EH (cell line): ENCODE measurements at regions not wholly inside any gene's neighbourhood (a gene's known extent, or its start where the extent isn't known, plus 50 kb on each side); places are given as distances from the start of the nearest gene placed in this dataset.
"Not testable (repeated sequence)": the region's sequence is repeated elsewhere in the genome, so short reads cannot be mapped to it uniquely, and the experiment has no call there.

Experiments
- DNase-seq: peaks from one replicate; pipeline ENCODE4 v3.0.0-alpha.2; 2015; ENCODE audit warnings: low read depth

GRCh38 chr4:12447451-12447850, 1018.8 kb upstream of the HS3ST1 start:
- DNase-seq: no peak

- no peak for DNase-seq
Measured at GRCh38 chr4:12446657-12447185, 1018.0 kb upstream of the HS3ST1 start.

DNA sequence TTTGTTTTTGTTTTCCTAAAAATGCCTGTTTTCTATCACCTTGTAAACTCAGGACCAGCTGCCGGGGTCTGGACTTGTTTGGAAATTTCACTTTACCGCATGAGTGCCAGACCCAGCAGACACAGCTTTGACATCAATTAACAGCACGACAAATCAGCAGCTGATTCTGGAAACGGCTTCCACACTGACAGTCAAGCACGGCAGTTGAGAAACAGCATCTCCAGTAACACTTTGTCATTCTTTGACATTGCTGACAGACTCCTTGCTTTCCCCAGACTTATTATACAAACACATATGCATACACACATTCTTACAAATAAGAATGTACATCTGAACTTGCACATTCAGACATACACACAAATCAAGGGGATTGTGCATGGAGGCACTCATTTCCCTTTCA, 1017.6 kb upstream of the HS3ST1 start:
- DNase-seq: no peak

GRCh38 chr4:12445711-12446235, 1017.1 kb upstream of the HS3ST1 start:
- no peak for DNase-seq

DNA sequence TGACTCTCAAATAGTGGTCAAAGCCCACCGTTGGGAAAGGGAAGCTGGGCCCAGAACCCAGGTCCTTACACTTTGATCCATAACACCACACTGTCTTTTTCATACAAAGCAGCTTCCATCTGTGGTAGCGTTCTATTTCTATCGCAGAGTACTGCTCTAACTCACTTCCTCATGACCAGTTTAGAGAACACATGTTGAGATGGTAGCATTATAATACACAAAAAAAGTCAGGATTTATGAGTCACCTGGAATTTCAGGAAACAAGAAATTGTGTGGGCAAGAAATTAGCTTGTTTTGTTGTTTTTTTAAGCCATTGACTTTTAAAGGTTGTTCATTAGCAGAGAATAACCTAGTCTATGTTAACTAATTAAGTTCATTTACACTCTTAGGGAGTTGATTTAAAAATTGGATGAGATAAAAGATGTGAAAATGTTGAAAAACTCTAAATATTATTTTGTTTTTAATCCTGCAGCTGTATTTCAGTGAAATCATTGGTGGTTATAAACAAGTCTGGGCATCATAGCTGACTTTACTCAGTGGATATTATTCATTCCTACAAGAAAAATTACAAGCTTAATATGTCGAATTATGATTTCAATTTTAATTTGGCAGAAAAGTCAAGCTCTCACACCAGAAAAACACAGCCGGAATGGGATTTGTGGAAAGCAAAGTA, 1011.1 kb upstream of the HS3ST1 start:
- no peak for DNase-seq

- not testable (repeated sequence) for DNase-seq
Measured at GRCh38 chr4:12431259-12431658, 1002.6 kb upstream of the HS3ST1 start.

- DNase-seq: no peak
Measured at GRCh38 chr4:12421364-12421763, 992.7 kb upstream of the HS3ST1 start.

- no peak for DNase-seq
Measured at GRCh38 chr4:12416755-12417154, 988.1 kb upstream of the HS3ST1 start.

GRCh38 chr4:12414181-12414812, 985.6 kb upstream of the HS3ST1 start:
- DNase-seq: no peak

DNA sequence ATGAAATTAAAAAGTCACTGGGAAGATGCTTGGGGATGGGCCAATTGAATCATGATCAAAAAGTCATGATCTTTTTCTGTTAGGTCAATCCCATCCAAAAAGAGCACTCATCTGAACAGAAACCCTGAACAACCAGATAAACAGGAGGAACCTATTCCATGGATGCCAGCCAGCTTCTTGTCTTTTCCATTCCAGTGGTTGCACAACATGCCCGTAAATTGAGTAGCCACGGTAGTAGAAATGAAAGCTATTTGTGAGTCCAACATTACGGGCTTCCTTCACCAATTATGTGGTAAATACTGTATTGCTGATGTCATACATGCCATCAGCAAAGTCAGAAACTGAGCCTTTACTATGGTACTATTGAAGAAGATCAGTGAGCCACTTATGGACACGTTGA, 982.4 kb upstream of the HS3ST1 start:
- DNase-seq: no peak

- DNase-seq: no peak
Measured at GRCh38 chr4:12409507-12410190, 981.0 kb upstream of the HS3ST1 start.

DNA sequence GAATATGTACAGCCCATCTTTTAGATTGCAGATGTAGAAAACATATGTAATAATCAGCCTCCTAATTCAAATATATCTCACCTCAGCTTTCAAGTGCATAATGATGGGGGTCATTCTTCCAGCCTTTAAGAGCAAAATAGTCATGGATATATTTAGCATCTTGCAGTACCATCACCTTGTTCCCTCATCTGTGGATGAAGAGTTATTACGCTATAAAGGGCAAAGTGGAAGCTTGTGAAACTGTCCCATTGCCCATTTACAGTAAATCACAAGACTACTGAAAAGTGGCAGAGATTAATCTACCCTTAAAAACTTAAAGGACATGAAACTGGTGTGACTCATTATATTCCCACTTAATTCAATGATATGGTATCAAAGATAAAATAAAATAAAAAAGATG, 979.7 kb upstream of the HS3ST1 start:
- DNase-seq: no peak

DNA sequence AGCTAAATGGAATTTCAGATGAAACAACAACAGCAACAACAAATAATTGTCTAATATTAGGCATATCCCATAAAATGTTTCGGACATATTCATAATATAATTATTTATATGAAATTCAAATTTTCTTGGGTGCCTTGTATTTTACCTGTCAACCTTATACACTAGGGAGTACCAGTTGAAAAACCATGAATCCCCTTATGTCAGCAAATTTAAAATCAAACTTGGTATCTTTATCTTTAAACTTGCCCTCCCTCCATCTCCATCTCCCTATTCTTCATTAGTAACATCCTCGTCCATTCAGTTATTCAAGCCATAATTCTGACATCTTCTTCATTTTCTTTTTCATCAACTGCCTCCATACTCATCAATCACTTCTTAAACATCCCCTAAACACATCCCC, 974.5 kb upstream of the HS3ST1 start:
- DNase-seq: no peak

DNA sequence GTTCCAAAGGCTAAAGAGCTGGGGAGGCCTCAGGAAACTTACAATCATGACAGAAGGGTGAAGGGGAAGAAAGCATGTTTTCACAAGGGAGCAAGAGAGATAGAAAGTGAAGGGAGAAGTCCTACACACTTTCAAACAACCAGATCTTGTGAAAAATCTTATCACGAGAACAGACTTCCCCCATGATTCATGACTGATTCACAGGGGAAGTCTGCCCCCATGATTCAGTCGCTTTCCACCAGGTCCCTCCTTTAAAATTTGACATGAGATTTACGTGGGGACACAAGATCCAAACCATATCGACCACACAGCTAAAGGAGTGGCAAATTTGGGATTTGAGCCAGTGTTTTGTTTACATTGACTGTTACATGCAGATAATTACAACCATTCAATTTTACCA, 971.1 kb upstream of the HS3ST1 start:
- DNase-seq: no peak

GRCh38 chr4:12393631-12394262, 965.1 kb upstream of the HS3ST1 start:
- no peak for DNase-seq

- DNase-seq: no peak
Measured at GRCh38 chr4:12389604-12390003, 960.9 kb upstream of the HS3ST1 start.

DNA sequence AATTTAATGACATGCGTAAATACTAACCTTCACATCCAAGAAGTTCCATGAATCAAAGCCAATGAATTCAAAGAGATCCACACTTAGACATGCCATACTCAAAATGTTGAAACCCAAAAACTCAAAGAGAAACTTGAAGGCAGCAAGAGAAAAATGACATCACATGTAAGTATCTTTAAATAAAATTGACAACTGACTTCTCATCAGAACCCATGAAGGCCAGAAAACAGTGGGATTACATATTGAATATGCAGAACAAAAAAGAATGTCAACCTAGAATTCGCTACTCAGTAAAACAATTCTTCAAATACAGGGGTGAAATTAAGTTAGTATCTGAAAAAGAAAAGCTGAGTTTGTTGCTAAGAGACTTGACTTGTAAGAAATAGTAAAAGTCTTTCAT, 953.9 kb upstream of the HS3ST1 start:
- no peak for DNase-seq

- no peak for DNase-seq
Measured at GRCh38 chr4:12379191-12379590, 950.5 kb upstream of the HS3ST1 start.

DNA sequence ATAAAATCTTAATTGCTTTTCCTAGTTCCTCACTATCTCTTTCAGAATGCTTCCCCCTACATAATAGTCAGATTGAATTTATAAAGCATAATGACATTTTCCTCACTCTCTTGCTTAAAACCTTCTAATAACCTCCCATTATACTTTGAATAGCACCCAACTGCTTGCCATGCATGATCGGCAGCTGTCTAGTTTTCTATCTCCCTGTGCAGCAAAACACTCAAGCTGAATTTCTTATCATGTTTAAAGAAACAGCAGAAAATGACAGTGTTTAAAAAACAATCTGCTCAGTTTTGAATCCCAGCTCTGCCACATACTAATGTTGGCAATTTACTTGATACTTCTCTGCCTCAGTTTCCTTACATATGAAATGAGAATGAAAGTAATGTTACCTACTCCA, 947.1 kb upstream of the HS3ST1 start:
- no peak for DNase-seq

DNA sequence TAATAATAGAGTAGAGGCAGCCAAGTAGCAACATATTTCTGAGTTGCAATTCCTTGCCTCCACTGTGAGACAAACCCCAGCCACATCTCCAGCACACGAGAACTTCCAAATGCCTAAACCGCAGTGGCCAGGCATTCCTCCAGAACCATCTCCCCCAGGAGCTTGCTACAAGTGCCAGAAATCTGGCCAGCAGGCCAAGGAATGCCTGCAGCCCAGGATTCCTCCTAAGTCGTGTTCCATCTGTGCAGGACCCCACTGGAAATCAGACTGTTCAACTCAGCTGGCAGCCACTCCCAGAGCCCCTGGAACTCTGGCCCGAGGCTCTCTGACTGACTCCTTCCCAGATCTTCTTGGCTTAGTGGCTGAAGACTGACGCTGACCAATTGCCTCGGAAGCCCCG, 937.2 kb upstream of the HS3ST1 start:
- not testable (repeated sequence) for DNase-seq

- no peak for DNase-seq
Measured at GRCh38 chr4:12360391-12360790, 931.7 kb upstream of the HS3ST1 start.

DNA sequence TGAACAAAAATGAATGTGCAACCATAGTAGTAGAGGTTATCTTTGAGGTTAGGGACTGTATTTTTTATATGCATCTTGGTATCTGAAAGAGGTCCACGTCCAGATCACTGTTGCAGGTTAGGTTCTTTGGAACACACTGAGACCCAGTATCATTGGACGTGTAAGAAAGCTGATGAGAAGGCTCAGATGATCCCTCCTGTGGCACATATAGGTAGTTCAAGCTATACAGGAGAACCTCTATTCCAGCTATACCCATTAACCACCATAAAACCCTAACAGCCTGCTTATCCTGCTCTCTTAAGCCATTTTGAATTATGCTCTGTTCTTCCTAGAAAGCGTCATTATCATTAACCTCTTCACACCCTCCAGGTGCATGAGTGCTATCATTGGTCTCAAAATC, 930.7 kb upstream of the HS3ST1 start:
- no peak for DNase-seq

DNA sequence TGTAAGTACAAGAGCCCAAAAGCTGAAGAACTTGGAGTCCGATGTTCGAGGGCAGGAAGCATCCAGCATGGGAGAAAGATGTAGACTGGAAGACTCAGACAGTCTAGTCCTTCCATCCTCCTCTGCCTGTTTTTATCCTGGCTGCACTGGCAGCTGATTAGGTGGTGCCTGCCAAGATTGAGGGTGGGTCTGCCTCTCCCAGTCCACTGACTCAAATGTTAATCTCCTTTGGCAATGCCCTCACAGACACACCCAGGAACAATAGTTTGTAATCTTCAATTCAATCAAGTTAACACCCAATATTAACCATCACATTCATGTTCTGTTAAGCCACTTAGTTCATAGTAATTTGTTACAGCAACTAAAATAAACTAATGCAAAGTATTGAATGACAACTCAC, 904.4 kb upstream of the HS3ST1 start:
- not testable (repeated sequence) for DNase-seq
